Nephron progenitor cell (in vitro differentiated cells): ENCODE measurements at regions not wholly inside any gene's neighbourhood (a gene's known extent, or its start where the extent isn't known, plus 50 kb on each side); places are given as distances from the start of the nearest gene placed in this dataset.

ENCODE experiments used
- DNase-seq: peaks from one replicate; pipeline ENCODE4 v3.0.0; 2021
- H3K27ac Mint-ChIP-seq: 2 replicates; pipeline ENCODE4 v1.8.0; 2021; ENCODE audit warnings: mild to moderate bottlenecking, moderate library complexity, mixed read lengths
- H3K27me3 Mint-ChIP-seq: 2 replicates; pipeline ENCODE4 v1.8.0; 2021; ENCODE audit warnings: mild to moderate bottlenecking, low read depth, mixed read lengths; ENCODE audit not compliant: poor library complexity
- H3K36me3 Mint-ChIP-seq: 2 replicates; pipeline ENCODE4 v1.8.0; 2021; ENCODE audit warnings: low read depth, mixed read lengths
- H3K4me1 Mint-ChIP-seq: 2 replicates; pipeline ENCODE4 v1.8.0; 2021; ENCODE audit warnings: mixed read lengths
- H3K4me3 Mint-ChIP-seq: 2 replicates; pipeline ENCODE4 v1.8.0; 2021; ENCODE audit warnings: mild to moderate bottlenecking, moderate library complexity, mixed read lengths
- H3K9me3 Mint-ChIP-seq: 2 replicates; pipeline ENCODE4 v1.8.0; 2021; ENCODE audit warnings: mild to moderate bottlenecking, moderate library complexity, mixed read lengths
- TF ChIP-seq, protein P1 (sequence below): fragments of 200-600 bp; sonication (generic); IDR thresholded peaks from 2 replicates; pipeline ENCODE4 v1.5.0; 2021; ENCODE audit warnings: antibody characterized with exemption

- Mint-ChIP-seq H3K4me3 (no peak overlapping the region), H3K27ac (no peak overlapping the region), H3K27me3 (peaks cover 9% of the 10 kb centered on the region), H3K9me3 (no peaks in the 10 kb centered on the region), H3K4me1 (no peaks in the 10 kb centered on the region), H3K36me3 (no peaks in the 10 kb centered on the region)
- no peak for DNase-seq
- TF ChIP-seq, protein P1, sequence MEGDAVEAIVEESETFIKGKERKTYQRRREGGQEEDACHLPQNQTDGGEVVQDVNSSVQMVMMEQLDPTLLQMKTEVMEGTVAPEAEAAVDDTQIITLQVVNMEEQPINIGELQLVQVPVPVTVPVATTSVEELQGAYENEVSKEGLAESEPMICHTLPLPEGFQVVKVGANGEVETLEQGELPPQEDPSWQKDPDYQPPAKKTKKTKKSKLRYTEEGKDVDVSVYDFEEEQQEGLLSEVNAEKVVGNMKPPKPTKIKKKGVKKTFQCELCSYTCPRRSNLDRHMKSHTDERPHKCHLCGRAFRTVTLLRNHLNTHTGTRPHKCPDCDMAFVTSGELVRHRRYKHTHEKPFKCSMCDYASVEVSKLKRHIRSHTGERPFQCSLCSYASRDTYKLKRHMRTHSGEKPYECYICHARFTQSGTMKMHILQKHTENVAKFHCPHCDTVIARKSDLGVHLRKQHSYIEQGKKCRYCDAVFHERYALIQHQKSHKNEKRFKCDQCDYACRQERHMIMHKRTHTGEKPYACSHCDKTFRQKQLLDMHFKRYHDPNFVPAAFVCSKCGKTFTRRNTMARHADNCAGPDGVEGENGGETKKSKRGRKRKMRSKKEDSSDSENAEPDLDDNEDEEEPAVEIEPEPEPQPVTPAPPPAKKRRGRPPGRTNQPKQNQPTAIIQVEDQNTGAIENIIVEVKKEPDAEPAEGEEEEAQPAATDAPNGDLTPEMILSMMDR = no peak
These were observed 487.3 kb downstream of the INSC start for GRCh38 chr11:15602047-15602446.

DNA sequence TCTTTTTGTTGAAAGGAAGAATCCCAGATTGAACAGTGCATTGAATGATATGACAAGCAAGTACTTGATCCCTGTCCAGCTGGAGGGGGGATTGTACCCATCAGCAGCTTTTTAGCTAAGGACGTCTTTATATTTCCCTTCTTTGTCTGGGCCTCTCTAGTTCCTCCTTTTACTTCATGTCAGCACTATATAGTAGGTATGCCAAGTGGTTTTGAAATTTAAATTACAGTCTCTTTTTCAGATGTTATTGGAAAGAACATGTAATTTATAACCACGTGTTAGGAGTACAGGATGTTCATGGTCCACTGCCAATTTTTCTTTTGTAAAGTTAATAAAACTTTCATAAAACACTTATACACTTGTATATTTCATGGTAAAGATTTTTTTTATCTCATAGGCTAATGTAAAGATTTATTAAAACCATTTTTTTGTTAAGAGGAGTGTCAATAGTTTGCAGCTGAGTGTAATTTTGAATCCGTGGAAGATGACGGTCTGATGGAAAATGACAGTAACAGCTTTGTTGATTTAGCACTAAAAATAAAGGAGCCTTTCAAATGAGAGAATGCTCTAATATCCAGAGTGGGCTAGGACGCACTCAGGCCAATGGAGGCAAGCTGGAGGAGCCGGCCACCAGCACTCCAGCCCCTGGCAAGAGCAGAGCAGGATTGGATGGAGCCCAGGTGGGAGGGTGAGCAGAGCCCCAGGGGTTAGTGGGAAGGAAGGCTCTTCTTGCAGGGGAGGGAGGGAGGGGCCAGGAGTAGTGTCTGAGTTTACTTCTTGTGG, 488.3 kb downstream of the INSC start:
- TF ChIP-seq, protein P1 = no peak
- Mint-ChIP-seq H3K4me1 (no peaks in the 10 kb centered on the region), H3K27ac (no peak overlapping the region), H3K9me3 (no peaks in the 10 kb centered on the region), H3K27me3 (peaks cover 6% of the 10 kb centered on the region), H3K4me3 (no peak overlapping the region), H3K36me3 (no peaks in the 10 kb centered on the region)
- DNase-seq = no peak

GRCh38 chr11:15605094-15605493, 490.4 kb downstream of the INSC start:
- H3K27me3 Mint-ChIP-seq = peaks cover 4% of the 10 kb centered on the region
- H3K9me3 Mint-ChIP-seq = no peaks in the 10 kb centered on the region
- no peaks in the 10 kb centered on the region for H3K36me3 Mint-ChIP-seq
- H3K4me3 Mint-ChIP-seq = no peak overlapping the region
- TF ChIP-seq, protein P1 = no peak
- H3K4me1 Mint-ChIP-seq = no peaks in the 10 kb centered on the region
- no peak for DNase-seq
- H3K27ac Mint-ChIP-seq = no peak overlapping the region

DNA sequence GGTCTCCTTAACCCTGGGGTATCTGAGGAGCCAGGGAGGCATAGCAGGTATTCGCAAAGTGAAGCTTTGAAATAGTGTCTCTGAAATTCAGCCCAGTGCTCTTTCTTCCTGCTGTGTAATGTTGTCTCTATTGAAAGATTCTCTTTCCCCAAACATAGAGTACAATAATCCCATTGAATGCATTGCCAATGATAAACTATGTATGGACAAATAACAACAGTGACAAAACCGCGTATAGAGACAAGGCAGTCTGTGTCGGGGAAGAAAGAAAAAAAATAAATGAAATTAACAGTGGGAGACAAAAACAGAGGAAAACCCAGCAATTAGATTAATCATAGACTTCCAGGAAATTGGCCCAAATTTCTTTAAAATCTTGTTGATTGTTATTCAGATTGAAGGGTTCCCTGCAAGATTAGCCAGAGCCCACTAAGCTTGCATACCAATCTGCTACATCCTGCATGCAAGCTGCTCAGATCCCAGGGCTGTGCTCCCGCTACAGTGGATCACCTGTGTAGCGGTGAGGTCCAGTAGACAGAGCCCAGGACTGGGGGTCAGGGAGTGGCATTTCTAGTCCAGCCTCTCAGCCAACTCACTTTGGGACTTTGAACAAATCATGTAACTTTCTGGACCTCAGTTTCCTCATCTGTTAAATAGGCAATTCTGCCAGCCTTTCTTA, 492.8 kb downstream of the INSC start:
- no peaks in the 10 kb centered on the region for H3K36me3 Mint-ChIP-seq
- H3K4me3 Mint-ChIP-seq = no peak overlapping the region
- H3K27ac Mint-ChIP-seq = no peak overlapping the region
- DNase-seq = no peak
- H3K4me1 Mint-ChIP-seq = no peaks in the 10 kb centered on the region
- H3K9me3 Mint-ChIP-seq = no peaks in the 10 kb centered on the region
- TF ChIP-seq, protein P1 = no peak
- H3K27me3 Mint-ChIP-seq = no peaks in the 10 kb centered on the region

GRCh38 chr11:15609445-15609844, 494.7 kb downstream of the INSC start:
- H3K27ac Mint-ChIP-seq = no peak overlapping the region
- H3K4me3 Mint-ChIP-seq = no peak overlapping the region
- H3K9me3 Mint-ChIP-seq = no peaks in the 10 kb centered on the region
- DNase-seq = no peak
- H3K4me1 Mint-ChIP-seq = no peaks in the 10 kb centered on the region
- H3K36me3 Mint-ChIP-seq = no peaks in the 10 kb centered on the region
- TF ChIP-seq, protein P1 = no peak
- H3K27me3 Mint-ChIP-seq = no peaks in the 10 kb centered on the region
